HG03442 (cell line): ENCODE measurements at regions not wholly inside any gene's neighbourhood (a gene's known extent, or its start where the extent isn't known, plus 50 kb on each side); places are given as distances from the start of the nearest gene placed in this dataset.

Source experiments
- ATAC-seq: cut with Tn5 transposase; IDR thresholded peaks from one replicate; pipeline ENCODE4 v1.9.1; 2021; ENCODE audit warnings: mild to moderate bottlenecking, moderate library complexity; ENCODE audit not compliant: unreplicated experiment

DNA sequence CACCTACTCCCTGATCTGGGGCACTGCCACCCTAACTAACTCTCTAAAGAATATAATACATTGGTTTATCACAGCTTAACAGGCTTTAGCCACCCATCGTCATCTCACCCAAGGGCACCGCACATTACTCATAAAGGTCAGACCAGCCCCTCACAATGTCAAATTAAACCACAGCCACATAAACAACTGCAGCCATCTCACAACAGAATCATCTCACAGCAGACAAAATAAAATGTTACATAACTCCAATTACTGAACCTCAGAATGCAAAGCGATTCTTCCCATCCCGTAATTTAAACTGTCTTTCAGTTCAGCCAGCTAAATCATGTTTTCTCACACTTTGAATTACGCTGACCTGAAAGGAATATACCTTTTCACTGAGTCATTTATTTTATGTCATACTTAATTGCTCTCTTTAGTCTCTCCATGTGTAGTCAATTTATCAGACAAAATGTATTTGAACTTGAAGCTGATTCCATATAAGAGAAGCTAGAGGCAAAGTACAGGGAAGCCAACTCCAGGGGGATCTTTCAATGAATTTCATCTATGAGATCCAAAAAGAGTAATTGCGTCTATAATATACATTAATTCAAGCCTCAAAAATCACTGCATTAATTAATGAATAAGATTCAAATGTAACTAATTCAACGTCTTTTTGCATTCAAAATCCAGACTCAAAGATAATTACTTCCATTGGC, 96.9 kb upstream of the NEBL start:
- no peak for ATAC-seq

DNA sequence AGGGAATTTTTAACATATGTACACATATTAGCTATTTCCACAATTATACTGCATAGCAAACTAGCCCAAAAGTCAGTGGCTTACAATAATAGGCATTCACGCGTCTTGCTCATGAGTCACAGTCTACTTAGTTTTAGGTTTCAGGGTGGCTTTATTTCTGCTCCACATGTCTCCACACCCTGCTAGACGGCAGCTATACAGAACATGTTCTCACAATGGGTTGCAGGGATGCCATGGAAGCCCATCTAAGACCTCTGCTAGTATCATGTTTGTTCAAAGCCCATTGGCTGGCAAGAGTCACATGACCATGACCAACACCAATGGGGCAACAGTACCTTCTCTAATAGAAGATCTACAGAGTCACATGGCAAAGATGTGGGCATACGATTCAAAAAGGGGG, 96.3 kb upstream of the NEBL start:
- no peak for ATAC-seq

- no peak for ATAC-seq
These were observed 94.4 kb upstream of the NEBL start for GRCh38 chr10:20991526-20991925.

DNA sequence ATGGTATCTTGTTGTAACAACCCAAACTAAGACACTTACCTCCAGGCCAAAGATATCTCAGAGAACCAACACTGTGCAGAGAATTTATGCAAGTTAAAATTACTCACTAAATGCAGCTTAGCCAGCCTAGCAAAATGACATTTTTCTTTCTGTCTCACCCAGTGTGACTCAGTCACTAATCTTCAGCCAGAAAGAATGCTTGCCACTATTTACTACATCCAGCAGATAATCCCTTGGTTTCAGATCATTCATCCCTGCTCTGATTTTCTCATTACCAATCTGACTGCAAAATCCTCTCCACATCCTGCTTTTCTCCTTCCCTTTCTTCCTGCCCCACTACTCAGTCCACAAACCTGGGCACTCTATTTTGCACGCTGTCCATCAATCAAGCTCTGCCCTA, 93.5 kb upstream of the NEBL start:
- no peak for ATAC-seq

DNA sequence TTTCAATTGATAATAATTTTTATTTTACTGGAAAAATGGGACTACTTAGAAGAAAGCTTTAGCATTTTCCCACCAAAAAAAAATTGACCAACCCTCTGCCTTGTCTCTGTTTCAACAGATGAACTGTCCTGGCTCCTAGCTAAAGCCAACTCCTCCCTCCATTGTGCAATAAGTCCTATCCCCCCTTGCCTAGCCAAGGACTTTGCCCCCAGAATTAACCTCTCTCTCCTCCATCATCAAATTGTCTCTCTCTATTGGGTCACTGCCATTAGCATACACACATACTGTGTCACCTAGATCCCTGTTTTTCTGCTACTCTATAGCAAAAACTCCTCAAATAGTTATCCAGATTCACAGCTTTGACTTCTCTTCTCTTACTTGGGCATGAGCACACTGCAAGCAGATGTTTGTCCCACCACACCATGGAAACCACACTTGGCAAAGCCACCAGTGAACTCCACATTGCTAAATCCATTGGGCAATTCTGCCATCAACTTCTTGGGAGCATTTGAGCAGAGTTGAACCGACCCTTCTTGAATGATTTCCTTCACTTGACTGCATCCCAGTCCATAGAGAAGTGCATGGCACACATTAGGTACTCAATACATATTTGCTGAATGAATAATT, 91.4 kb upstream of the NEBL start:
- no peak for ATAC-seq

DNA sequence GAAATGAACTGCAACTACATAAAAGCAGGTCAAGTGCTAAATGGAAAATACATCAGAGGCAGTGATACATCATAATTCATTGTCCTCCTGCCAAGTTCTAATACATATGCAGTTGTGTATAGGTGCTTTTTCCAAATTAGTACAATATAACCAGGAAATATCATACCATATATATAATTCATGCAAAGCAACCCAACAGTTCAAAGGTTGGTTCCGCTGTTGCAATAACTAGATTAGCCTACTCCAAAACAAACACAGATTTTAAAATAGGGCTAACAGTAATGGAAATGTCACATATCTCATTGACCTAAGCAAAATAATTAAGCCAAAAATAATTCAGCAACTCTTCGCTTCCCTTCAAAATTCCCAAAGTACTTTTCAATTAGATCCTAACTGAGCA, 88.9 kb upstream of the NEBL start:
- ATAC-seq: no peak

- no peak for ATAC-seq
These were observed 87.6 kb upstream of the NEBL start for GRCh38 chr10:20984662-20985061.

DNA sequence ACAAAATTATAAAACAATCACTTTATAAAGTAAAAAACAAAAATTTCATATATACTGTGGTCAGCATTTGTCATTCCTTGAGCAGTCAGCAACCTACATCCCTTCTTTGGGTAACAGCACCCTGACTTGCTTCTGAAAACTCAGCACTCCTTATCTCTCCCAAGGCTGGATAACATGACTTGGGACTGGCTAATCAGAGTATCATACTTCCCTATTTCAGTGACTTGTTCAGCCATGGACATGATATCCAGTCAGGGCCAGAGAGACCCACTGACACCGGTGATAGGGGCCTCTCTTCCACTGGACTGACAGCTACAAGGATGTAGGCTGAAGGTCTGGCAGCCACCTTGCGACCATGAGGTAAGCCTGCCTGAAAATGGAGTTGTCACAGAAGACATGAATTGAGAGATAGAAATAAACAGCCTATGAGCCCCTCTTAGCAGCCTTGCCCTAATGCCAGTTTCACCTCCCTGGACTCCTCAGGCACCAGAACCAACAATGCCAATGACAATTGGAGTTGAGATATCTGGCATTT, 84.4 kb upstream of the NEBL start:
- no peak for ATAC-seq

DNA sequence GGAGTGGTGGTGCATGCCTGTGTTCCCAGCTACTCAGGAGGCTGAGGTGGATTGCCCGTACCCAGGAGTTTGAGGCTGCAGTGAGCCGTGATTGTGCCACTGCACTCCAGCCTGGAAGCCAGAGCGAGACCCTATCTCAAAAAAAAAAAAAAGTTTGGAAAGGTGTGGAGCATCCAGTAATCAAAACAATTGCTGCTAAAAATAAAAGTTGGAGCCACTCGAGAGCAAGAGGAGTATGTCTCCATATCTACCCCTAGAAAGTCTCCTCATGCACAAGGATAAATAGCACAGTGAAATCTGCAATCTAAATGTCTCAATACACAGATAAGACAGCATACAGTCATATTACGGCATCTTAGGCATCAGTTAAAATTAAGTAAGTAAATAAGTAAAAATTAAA, 81.5 kb upstream of the NEBL start:
- no peak for ATAC-seq

GRCh38 chr10:20977300-20977699, 80.2 kb upstream of the NEBL start:
- no peak for ATAC-seq

GRCh38 chr10:20976891-20977290, 79.8 kb upstream of the NEBL start:
- ATAC-seq: no peak

- ATAC-seq: no peak
These were observed 79.3 kb upstream of the NEBL start for GRCh38 chr10:20976390-20976789.

GRCh38 chr10:20975236-20975635, 78.1 kb upstream of the NEBL start:
- ATAC-seq: no peak

DNA sequence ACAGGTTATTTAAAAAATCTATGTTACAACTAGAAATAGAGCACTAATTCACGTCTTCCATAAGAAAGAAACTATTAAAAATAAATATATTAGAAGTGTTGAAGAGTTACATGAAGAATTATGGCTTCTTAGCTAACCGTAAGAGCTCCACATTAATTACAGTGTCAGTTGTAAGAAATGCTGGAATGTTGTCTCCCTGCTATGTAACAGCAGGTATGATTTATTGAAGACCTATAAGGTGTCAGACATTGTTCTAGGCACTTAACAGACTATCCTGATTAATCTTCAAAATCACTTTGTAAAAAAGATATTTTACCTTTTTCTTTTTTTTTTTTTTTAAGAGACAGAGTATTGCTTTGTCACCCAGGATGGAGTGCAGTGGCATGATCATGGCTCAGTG, 75.8 kb upstream of the NEBL start:
- ATAC-seq: no peak

GRCh38 chr10:20971901-20972300, 74.8 kb upstream of the NEBL start:
- no peak for ATAC-seq

- peak; percentile 97 for ATAC-seq
These were observed 73.6 kb upstream of the NEBL start for GRCh38 chr10:20970708-20971107.

DNA sequence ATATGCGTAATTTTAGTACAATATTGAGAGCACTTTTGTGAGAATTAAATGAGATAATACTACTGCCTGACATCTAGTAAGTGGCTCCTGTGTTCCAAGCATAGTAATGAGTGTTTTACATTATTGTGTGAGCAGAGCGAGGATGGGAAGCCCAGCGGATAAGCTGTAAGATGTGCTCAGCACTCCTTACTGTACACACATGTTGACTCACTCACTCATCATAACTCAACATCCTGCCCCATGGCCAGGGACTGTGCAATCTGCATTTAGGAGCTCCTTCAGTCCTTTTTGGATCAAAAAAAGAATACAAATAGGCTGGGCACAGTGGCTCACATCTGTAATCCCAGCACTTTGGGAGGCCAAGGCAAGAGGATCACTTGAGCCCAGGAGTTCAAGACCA, 72.9 kb upstream of the NEBL start:
- ATAC-seq: no peak

DNA sequence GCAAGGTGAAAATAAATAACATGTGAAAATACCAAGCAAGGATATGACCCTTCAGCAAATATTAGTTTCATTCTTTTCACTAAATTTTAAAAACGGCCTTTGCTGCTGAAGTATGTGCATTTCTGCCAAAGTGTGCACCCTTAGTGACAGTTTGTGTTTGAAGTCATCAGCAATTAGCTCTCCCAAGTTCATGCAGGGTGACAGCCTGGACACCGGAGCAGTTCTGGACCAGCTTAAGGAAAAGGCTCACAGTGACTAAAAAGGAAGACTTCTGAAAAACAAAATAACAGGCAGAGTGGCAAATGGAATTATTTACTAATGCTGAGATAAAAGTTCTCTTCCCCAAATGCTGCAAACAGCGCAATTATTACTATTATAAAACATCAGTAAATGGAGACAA, 69.3 kb upstream of the NEBL start:
- ATAC-seq: no peak

DNA sequence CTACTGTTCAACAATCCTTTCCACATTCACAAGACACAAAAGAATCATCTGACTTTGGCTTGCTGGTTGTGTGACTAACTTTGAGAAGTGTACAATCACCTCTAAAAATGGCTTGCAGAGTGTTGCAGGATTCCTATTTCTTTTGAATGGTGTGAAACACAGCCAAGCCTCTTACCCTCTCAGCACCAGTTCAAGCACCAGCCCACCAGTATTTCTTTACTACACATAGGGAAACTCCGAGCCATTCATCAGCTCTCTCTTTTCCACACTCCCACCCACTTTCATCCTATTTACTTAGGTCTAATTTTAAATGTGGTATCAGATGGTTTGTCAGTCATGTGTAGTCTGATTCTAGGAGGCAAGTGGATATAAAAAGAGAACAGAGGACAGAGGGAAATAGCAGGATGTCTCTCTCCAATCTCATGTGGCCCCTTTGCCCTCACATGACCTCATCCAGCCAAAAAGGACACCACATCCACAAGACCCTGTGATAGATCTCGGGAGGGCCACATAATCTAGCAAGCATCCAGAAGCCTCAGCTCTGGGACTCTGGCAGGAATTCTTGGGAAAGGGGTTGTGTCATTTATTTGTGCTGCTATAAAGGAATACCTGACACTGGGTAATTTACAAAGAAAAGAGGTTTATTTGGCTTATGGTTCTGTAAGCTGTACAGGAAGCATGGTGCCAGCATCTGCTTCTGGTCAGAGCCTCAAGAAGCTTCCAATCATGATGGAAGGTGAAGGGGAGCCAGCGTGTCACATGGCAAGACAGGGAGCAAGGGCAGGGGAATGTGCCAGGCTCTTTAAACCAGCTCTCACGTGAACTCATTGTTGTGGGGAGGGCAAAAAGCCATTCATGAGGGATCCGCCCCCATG, 66.8 kb upstream of the NEBL start:
- ATAC-seq: no peak

DNA sequence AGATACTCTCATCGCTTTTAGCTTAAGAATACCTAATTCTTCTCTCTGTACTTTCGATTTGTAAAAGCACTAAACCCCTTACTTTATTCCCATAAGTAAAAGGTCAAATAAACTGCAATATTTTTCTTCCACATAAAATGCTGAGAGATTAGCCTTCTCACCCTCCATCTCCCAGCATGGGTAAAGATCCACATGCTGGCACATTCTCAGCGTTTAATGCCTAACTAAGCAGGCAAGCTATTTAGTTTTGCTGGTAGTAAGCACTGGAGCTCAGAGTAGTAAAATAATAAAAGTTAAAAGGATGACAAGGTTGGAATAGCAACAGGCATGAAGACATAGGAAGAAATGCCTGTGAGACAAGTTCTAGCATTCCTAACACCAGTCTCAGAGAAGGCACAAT, 65.9 kb upstream of the NEBL start:
- ATAC-seq: no peak

DNA sequence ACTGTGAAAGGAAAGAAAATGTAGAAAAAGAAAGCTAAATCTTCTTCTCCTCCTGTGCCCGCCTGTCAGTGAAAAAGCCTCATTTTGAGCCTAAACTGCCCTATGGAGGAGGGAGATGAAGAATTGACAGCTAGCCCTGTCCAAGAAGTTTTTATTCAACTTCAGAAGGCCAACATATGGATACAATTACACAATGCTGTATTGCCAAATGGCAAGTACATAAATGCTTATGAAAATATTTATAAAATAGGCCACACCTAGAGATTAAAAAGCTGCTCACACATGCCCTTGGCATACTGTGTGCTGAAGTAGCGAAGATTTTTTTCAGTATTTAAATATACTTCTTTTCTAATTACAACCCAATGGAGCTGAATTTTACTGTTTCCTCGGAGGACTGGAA, 65.1 kb upstream of the NEBL start:
- no peak for ATAC-seq

DNA sequence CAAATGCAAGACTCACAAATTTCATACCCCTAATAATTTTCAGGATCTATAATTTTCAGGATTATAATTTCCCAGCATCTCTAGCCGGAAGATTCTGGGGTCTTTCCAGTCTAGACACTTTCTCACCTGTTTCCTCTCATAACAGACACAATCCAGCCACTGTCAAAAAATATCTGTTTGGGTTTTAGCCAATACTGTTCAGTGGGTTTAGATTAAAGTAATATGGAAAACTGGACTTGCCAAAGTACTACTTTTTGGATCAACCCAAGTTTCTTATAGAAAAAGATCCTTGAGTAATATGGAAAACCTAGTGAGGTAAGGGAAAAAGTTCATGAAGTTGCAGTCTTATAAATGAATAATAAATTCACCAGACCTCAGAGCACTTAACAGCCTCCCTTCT, 62.1 kb upstream of the NEBL start:
- ATAC-seq: no peak
